AG08396 (cell line): ENCODE measurements at regions not wholly inside any gene's neighbourhood (a gene's known extent, or its start where the extent isn't known, plus 50 kb on each side); places are given as distances from the start of the nearest gene placed in this dataset.

ENCODE experiments used
- DNase-seq: peaks from one replicate; pipeline ENCODE4 v3.0.0; 2012; ENCODE audit warnings: low spot score, mixed read lengths

DNA sequence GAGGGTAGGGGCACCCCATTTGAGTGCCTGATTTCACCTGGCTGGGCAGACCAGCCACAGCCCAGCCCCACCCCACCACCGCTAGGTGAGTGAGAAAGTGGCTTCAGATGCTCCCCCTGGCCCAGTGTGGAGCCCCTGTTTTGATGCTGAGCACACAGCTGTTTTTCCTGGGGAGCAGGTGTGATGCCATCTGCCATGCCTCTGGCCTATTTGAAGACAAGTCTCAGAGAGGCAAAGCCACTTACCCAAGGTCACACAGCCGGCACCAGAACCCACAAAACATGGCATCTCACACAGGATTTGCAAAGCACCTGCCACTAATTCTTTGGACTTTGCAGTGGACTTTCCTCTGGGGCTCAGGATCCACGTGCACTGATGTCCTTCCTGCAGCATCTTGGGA is 131.3 kb downstream of the INHBB start:
- no peak for DNase-seq

- DNase-seq = no peak
These were observed 132.0 kb downstream of the INHBB start for GRCh38 chr2:120477831-120478481.

DNA sequence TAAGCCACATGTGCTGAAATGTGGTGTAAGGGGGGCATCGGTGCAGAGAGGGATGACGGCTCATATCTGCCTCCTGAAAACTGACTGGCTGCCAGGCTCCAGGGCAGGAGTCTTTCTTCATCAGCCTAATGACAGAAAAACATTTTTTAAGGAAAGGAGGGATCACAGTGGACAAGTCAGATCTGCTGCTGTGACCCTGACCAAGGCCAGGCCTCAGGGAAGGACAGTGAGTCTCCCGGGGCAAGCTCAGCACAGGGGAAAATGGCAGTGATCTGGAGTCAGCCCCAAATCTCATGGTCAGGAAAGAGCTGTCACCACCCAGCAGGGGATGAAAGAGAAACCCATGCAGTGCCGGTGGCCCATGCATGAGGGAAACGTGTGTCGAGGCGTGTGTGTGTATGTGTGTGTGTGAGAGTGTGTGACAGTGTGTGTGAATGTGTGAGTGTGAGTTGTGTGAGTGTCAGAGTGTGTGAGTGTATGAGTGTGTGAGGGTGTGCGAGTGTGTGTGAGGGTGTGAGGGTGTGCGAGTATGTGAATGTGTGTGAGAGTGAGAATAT is 134.5 kb downstream of the INHBB start:
- DNase-seq = no peak

GRCh38 chr2:120480903-120481445 is 135.0 kb downstream of the INHBB start:
- no peak for DNase-seq

DNA sequence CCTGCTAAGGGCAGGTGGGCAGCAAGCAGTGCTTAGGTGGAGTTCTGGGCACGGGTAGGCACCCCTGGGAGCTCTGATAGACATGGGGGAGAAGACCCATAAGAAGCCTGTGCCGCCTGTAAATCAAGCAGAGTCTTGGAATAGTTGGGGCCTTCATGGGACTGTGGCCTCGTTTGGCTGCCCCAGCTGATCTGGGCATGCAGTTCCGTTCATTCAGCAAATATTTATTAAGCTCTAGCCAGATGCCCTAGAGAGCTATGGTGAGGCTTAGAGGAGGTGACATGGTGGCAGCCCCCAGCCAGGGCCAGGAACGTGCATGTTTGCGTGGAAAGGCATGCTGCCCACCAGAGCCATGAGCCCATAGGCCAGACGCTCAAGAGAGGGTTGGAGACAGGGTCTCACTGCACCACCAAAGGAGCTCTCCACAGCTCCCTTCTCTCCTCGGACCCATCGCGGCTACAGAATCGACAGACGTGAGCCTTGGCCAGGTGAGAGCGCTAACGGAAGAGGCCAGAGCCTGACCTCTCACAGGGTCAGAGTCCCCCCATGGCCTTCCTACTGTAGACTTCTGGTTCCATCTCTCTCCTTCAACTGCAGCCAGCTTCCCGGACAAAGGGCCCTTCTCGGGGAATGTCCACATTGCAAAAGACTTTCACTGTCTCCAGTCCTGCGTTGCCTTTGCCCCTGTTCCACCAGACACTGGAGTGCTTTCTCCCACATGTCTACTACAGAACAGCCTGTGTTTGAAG is 135.7 kb downstream of the INHBB start:
- no peak for DNase-seq

DNA sequence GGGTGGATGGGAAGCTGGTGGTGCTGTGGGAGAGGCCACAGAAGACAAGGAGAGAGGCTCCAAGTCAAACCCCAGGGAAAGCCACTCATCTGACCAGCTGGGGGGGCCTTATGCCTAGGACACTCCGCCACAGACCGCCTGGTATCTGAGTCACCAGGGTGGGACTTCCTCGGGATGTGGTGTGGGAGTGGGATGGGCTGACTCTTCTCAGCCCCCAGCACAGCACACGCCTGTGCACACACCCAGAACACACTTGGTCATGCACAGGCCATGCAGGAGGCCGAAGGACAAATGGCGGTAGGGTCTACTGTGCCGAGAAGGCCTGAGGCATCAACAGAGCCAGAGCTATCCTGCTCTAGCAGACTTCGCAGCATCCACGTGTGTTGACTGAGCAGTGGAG is 136.4 kb downstream of the INHBB start:
- DNase-seq = no peak

DNA sequence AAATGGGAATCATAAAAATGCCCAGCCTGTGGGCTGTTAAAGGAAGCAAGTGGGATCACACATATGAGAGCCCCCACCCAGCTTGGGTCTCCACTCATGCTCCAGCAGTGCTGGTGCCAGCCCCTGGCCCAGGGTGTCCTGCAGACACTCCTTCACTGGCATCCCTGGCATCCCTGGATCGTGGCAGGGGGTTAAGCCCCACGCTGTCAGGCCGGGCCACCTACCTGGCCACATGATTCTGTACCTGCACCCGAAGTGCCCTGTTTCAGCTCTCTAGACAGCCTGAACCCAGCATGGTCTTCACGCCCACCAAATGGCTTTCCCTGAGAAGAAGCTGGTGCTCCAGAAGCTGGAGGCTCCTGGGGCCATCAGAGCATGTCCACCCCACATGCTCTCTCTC is 137.4 kb downstream of the INHBB start:
- no peak for DNase-seq

GRCh38 chr2:120485096-120485495 is 139.2 kb downstream of the INHBB start:
- no peak for DNase-seq

- no peak for DNase-seq
These were observed 140.5 kb downstream of the INHBB start for GRCh38 chr2:120486441-120486840.

DNA sequence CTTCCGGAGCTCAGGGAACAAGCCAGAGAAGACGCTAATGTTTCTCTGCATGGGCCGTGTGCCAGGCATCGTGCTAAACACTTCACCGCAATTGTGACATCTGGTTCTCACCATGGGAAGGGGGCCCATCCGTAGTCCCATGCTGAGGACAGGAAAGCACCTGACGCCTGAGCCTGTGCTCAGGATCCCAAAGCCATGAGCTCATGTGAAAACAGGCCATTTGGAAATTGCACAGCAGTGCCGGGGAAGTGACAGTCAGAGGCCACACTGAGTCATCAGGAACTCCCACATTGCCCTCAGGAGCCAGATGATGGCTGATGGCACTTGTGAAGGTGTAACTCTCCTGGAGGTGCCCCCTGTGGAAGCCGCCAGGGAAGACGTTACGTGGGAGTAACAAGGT is 141.0 kb downstream of the INHBB start:
- DNase-seq = no peak

DNA sequence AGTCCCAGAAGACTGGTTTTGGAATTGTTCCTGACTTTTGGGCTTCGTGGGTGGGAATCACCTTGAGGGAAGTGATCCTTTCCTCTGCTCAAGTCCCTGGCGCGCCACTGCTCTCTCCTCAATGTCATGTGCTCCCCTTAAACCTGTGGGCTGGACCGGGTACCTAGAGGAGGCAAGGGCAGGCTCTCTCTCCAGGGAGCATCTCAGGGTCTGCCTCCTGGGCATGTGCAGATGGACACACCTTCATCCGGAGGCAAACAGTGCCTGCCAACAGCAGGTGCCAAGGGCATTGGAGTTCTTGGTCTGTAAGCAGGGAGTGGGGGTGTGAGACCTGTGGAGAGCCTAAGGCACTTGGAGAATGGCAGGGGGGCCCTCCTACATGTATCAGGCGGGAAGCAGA is 142.6 kb downstream of the INHBB start:
- DNase-seq = no peak

- DNase-seq = no peak
These were observed 143.1 kb downstream of the INHBB start for GRCh38 chr2:120489023-120489422.

DNA sequence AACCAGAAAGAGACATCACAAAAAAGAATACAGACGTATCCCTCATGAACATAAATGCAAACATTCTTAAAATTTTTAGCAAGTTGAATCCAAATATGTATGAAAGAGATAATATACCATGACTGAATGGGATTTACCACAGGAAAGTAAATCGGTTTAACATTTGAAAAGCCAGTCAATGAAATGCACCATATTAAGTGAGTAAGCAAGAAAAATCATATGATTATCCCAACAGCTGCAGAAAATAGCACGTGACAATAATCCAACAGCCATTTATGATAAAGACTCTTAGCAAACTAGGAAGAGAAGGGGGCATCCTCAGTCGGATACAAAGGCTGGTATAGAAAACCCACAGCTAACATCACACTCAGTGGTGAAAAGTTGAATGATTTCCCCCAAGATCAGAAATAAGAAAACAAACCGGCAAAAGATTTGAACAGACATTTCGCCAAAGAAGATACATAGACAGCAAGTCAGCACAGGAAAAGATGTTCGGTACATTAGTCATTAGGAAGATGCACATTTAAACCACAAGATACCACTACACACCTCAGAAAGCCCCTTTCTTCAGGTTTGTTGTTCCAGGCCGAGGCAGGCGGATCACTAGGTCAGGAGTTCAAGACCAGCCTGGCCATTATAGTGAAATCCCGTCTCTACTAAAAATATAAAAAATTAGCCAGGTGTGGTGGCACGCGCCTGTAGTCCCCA is 144.3 kb downstream of the INHBB start:
- DNase-seq = no peak

- DNase-seq = no peak
These were observed 145.2 kb downstream of the INHBB start for GRCh38 chr2:120491111-120491625.

- no peak for DNase-seq
These were observed 147.3 kb downstream of the INHBB start for GRCh38 chr2:120493231-120493630.

DNA sequence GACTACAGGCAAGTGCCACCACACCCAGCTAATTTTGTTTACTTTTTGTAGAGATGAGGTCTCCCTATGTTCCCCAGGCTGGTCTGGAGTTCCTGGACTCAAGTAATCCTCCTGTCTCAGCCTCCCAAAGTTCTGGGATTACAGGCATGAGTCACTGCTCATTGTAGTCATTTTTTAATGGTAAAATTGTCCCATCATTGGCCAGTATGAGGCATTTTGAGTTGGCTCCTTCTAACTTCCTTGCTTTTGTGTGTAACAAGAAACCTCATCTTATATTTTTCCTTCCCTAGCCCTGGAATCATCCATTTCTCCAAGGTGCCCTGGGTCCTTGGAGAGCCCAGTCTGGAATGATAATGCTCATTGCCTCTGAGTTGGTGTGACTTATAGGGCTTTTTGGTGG is 148.5 kb downstream of the INHBB start:
- no peak for DNase-seq

- DNase-seq = no peak
These were observed 149.7 kb downstream of the INHBB start for GRCh38 chr2:120495586-120495985.

DNA sequence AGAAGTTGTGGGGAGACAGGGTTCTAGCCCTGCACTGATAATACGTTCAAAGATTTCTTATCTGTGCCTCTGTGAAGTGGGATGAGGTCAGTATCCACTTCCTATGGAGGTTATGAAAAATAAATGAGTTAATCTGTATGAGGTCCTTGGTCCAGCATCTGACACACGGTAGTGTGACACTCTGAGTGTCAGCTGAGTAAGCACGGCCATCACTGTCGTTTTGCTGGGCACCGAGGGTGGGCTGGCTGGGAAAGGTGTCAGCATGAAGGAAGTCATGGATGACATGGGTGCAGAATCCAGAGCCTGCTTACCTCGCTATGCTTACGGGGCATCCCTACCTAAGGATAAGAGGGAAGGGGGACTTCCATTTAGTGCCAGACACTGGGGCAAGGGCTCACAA is 150.3 kb downstream of the INHBB start:
- DNase-seq = no peak

DNA sequence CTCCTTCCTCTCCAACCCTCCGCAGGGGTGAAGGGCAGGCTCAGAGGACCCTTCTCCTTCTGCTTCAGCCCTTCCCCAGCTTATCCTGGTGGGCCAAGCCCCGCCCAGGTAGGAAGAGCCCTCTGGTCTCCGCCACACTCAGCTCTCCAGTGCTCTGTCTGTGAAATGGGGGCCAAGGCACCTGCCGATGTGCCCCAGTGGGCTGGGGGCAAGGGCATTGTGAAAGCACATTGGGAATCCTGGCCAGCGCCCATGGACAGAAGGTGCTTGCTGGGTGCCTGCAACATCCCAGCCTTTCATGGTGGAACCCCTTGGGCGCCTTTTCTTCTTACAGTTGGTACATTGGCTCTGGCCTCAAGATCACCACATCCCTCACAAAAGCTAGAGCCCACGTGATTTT is 150.8 kb downstream of the INHBB start:
- no peak for DNase-seq

DNA sequence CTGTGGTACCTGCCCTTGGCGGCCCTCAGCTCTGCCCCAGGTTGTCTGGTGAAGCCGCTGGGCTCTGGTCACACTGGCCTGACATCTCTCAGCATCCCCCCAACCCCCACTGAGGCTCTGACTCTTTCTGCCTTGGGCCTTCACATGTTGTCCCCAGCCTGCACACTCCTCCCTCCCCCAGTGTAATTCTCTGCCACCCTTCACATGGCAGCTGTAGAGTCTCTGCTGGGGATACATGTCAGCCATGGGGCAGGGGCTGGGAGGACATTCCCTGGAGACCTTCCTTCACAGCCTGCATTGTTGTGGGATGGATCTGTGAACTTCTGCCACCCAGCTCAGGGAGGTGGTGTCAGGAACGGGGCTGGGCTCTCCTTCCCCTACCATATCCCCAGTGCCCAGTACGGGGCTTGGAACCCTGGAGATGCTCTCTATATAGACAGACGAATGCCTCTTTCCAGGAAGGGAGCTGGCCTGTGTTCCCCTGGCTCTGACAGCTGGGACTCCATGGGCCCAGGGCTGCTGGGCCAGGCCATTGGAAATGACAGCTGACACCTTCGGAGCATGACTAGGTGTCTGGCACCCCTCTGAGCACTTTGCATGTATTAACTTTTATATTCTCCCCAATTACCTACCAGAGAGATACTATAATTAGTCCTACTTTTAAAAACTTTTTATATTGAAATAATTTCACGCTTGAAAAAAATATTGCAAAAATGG is 151.5 kb downstream of the INHBB start:
- no peak for DNase-seq

- DNase-seq = no peak
These were observed 152.2 kb downstream of the INHBB start for GRCh38 chr2:120498121-120498520.
